ENCODE measurements at regions not wholly inside any gene's neighbourhood (a gene's known extent, or its start where the extent isn't known, plus 50 kb on each side); places are given as distances from the start of the nearest gene placed in this dataset.

GRCh38 chr14:104431929-104432541 is 147.5 kb upstream of the C14orf180 start:
- no peak for TF ChIP-seq CTCF (conservative IDR thresholded peaks at IDR 0.05; ENCODE audit: low read depth, low read length)
- H3K4me3 ChIP-seq (ENCODE audit: low read depth, low read length): no peak overlapping the region
- DNase-seq (ENCODE audit: low read depth): no peak

- no peak for DNase-seq (ENCODE audit: low read depth)
- no peak overlapping the region for H3K4me3 ChIP-seq (ENCODE audit: low read depth, low read length)
- TF ChIP-seq CTCF (conservative IDR thresholded peaks at IDR 0.05; ENCODE audit: low read depth, low read length): no peak
These were observed 146.8 kb upstream of the C14orf180 start for GRCh38 chr14:104432611-104433231.

- TF ChIP-seq CTCF (conservative IDR thresholded peaks at IDR 0.05; ENCODE audit: low read depth, low read length): no peak
- no peak overlapping the region for H3K4me3 ChIP-seq (ENCODE audit: low read depth, low read length)
- no peak for DNase-seq (ENCODE audit: low read depth)
These were observed 146.0 kb upstream of the C14orf180 start for GRCh38 chr14:104433401-104434213.

GRCh38 chr14:104434214-104435076 is 145.1 kb upstream of the C14orf180 start:
- no peak for TF ChIP-seq CTCF (conservative IDR thresholded peaks at IDR 0.05; ENCODE audit: low read depth, low read length)
- DNase-seq (ENCODE audit: low read depth): no peak
- H3K4me3 ChIP-seq (ENCODE audit: low read depth, low read length): no peak overlapping the region

- TF ChIP-seq CTCF (conservative IDR thresholded peaks at IDR 0.05; ENCODE audit: low read depth, low read length): no peak
- H3K4me3 ChIP-seq (ENCODE audit: low read depth, low read length): no peak overlapping the region
- DNase-seq (ENCODE audit: low read depth): no peak
These were observed 144.2 kb upstream of the C14orf180 start for GRCh38 chr14:104435147-104436046.
